Inferior parietal cortex (tissue), 1 donor: ENCODE measurements at regions not wholly inside any gene's neighbourhood (a gene's known extent, or its start where the extent isn't known, plus 50 kb on each side); places are given as distances from the start of the nearest gene placed in this dataset.
A peak's percentile ranks its signal among the peaks of the same experiment; 100 is the strongest.
"Not testable (repeated sequence)": the region's sequence is repeated elsewhere in the genome, so short reads cannot be mapped to it uniquely, and the experiment has no call there.

Experiments used
- DNase-seq: peaks from one replicate; pipeline ENCODE4 v3.0.0-alpha.2; 2016; ENCODE audit errors: extremely low spot score

GRCh38 chr5:25991639-25992038 lies 1046.7 kb downstream of the CDH9 start:
- DNase-seq: no peak

- no peak for DNase-seq
Measured at GRCh38 chr5:25990771-25991170, 1047.6 kb downstream of the CDH9 start.

DNA sequence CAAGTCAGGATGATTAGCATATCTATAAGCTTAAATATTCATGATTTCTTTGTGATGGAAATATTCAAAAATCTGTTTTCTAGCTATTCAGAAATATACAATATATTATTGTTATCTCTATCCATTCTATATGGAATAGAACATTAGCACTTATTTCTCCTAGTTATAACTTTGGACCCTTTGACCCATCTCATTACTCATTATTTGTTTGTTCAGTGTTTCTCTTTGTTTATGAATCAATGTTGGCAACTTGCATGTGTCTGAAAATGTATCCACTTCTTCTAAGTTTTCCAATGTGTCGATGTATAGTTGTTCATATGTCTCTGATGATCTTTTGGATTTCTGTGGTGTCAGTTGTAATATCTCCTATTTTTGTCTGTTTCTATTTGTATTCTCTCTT lies 1059.3 kb downstream of the CDH9 start:
- DNase-seq: no peak

- no peak for DNase-seq
Measured at GRCh38 chr5:25975885-25976284, 1062.5 kb downstream of the CDH9 start.

GRCh38 chr5:25974451-25974850 lies 1063.9 kb downstream of the CDH9 start:
- DNase-seq: no peak

- DNase-seq: no peak
Measured at GRCh38 chr5:25970906-25971489, 1067.4 kb downstream of the CDH9 start.

- not testable (repeated sequence) for DNase-seq
Measured at GRCh38 chr5:25969042-25969441, 1069.3 kb downstream of the CDH9 start.

GRCh38 chr5:25964009-25964372 lies 1074.4 kb downstream of the CDH9 start:
- DNase-seq: no peak

DNA sequence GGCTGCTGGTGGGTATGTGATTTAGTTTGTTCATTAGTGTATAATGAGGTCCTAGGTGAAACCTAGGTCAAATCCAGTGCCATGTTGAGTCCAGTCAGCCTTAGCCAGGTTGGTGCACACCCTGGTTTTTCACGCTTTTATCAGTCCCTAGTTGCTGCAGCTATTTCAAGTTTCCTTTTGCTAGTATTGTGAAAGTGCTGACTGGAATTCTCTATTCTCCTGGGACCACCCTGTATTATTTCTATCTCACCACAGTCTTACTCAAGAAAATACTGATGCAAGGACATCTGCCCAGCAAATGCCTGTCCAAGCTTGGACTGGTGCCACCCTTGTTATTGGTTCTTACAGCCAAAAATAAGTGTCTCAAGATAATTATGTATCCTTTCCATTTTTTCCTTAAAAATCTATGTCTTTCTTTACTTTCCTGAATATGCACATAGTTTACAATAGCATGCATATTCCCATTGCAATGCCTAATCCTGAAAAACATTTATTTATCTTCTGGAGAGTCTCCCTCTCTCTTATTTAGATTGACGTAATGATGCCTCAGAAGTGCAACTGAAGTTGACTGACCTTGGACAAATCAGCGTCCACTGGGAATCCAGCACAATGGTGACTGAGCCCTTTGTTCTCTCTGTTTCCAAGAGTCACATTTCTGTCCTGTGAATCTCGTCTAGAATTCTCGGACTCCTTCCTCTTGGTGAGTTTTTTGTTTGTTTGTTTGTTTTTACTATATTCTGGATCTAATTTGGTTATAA lies 1075.0 kb downstream of the CDH9 start:
- DNase-seq: no peak

DNA sequence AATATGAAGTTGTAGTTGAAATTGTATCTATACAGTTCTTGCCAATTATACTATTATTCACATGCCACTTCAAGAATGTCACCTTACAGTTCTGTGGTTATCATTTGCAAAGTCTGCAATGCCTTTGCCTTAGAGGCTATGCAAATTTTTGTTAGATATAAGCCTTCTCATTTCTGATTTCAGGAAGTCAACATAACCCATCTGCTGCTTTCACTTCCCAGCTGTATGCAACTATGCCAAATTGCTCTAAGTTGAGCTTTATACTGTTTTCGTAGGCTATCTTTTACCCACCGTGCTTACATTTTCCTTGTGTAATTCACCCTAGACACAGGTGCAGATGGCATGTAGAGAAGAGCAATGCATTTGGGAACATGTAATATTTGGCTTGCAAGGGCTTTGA lies 1083.0 kb downstream of the CDH9 start:
- peak; percentile 16 for DNase-seq

DNA sequence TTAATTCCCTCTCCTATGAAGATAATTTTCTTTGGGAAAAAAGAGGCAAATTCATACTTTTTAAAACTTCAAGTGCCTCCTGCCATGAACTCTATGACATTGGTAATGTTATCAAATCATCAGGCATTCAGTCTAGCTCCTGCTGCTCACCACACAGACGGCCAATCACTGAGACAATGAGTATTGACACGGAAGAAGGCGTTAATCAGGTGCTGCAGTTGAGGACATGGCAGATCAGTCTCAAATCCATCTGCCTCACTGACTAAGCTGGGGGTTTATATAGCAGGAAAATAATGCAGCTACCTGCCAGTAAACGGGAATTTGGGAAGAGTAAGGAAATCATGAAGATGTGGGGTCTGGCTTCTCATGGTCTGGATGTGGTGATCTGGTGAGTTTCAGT lies 1087.7 kb downstream of the CDH9 start:
- DNase-seq: no peak

- no peak for DNase-seq
Measured at GRCh38 chr5:25948278-25948677, 1090.1 kb downstream of the CDH9 start.

DNA sequence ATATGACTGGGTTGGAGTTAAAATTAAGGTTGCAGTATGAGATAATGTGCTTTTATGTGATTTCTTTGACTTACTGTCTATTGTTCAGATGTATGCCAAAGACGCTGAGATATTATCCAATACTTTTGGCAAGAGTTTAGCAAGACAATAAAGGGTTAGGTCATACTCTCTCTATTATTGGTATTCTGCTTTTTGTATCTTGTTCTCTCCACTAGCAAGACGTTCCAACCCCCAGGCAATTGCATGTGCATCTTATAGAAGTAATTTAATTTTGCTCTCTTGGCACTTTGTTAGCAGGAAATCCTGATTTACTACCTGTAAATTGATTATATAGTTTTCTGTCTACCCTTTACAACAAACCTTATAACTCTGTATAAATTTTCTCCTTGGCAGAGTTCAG lies 1093.6 kb downstream of the CDH9 start:
- DNase-seq: no peak

DNA sequence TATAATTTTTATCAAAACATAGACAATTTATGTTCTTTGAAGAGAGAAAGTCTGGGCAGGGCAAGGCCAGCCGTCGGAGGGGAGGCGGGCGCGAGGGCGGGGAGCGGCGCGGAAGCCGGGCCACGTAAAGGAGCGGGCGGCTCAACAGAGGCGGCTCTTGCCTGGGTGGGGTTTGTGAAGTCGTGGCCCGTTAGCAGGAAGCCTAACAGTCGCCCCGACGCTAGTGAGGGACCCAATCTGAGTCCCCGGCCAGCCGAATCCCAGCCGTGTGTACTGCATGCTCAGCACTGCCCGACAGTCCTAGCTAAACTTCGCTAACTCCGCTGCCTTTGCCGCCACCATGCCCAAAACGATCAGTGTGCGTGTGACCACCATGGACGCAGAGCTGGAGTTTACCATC lies 1129.2 kb downstream of the CDH9 start:
- DNase-seq: no peak

DNA sequence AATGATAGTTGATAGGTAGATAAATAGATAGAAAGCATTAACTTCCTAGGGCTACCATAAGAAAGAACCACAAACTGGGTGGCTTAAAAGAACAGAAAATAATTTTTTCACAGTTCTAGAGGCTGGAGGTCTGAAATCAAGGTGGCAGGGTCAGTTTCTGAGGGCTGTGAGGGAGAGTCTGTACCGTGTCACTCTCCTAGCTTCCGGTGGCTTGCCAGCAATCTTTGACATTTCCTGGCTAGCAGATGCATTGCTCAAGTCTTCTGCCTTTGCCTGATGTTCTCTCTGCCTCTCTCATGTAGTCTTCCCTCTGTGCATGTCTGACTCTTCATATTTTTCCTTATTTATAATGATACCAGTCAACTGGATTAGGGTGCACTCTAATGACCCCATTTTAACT lies 1132.7 kb downstream of the CDH9 start:
- no peak for DNase-seq

GRCh38 chr5:25892211-25892610 lies 1146.2 kb downstream of the CDH9 start:
- no peak for DNase-seq

- no peak for DNase-seq
Measured at GRCh38 chr5:25891691-25892090, 1146.7 kb downstream of the CDH9 start.

- DNase-seq: no peak
Measured at GRCh38 chr5:25881318-25882036, 1156.9 kb downstream of the CDH9 start.

GRCh38 chr5:25863811-25864210 lies 1174.6 kb downstream of the CDH9 start:
- no peak for DNase-seq

GRCh38 chr5:25862276-25862675 lies 1176.1 kb downstream of the CDH9 start:
- DNase-seq: no peak

DNA sequence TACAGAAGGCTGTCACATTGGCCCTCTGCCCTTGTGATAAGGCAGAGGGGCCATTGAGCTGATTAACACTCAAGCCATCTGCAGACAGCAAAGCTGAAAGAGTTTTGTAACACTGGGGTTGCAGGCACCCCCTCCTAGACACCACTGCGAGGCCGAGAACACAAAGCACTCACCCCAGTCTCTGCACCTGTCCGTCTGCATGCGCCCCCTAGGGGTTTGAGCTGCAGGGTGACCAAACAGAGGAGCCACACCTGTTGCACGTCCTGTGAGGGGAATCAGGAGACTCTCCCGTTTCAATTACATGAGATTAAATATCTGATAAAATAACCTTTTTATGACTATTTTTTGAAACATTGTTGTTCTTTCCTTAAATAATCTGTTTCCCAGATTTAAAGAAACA lies 1180.4 kb downstream of the CDH9 start:
- no peak for DNase-seq

DNA sequence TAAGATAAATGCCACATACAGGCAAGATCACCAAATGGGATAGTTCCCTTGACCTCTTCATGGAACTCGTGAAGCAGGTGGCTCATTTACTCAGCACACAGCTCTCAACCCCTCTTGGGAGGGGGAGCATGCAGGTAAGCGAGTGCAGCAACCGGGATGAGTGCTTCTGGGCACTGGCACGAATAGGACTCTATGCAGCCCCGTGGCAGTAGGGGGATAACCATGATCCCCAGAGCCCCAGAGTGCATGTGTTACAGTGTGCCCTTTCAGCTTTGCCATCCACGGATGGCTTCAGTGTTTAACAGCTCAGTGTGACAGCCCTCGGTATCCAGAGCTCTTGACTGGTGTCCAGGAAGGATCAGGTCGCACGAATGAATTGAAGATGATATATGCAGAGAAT lies 1187.1 kb downstream of the CDH9 start:
- DNase-seq: no peak

GRCh38 chr5:25850581-25850980 lies 1187.8 kb downstream of the CDH9 start:
- no peak for DNase-seq
